ENCODE measurements at regions not wholly inside any gene's neighbourhood (a gene's known extent, or its start where the extent isn't known, plus 50 kb on each side); places are given as distances from the start of the nearest gene placed in this dataset.

GRCh38 chr10:78832281-78832680, 236.5 kb upstream of the ZMIZ1 start:
- no peak for DNase-seq

- DNase-seq, result no peak
These were observed 230.6 kb upstream of the ZMIZ1 start for GRCh38 chr10:78838141-78838657.

- no peak for DNase-seq
These were observed 225.3 kb upstream of the ZMIZ1 start for GRCh38 chr10:78843495-78843894.

- DNase-seq, result no peak
These were observed 223.7 kb upstream of the ZMIZ1 start for GRCh38 chr10:78844960-78845607.

DNA sequence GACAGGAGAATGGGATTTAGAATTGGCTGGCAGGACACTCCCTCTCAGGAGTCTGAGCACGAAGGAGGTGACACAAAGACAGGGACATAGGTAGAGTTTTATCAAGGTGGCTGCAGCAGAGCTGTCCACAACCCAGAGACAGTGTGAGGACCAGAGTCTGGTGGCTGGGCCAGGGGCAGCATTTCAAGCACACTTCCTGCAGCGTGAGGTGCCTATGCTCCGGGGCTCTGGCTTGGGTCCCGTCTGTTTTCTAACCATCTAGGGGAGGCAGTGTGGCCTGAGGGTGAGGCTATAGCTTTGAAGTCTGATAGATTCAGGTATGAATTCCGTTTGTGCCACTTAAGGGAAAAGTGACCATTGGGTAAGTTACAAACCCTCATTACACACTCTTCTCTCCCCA, 222.7 kb upstream of the ZMIZ1 start:
- no peak for DNase-seq

DNA sequence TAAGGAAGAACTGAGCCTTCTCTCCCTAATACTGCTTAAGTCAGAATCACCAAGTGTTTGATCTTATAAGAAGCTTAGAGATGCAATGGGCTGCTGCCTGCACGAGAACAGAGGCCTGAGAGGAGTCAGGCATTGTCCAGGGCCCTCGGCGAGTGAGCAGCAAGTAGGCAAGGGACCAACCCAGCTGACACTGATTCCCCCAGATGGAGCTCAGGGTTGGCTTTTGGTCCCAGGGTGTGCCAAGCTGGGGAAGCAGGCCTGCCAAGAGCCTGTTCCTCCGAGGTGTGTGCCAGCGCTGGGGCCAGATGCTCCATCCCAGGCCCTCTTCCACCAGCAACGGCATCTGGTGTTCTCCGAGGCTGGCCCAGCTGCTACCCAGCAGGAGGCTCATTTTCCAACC, 222.0 kb upstream of the ZMIZ1 start:
- no peak for DNase-seq

GRCh38 chr10:78847485-78847884, 221.3 kb upstream of the ZMIZ1 start:
- DNase-seq, result no peak

DNA sequence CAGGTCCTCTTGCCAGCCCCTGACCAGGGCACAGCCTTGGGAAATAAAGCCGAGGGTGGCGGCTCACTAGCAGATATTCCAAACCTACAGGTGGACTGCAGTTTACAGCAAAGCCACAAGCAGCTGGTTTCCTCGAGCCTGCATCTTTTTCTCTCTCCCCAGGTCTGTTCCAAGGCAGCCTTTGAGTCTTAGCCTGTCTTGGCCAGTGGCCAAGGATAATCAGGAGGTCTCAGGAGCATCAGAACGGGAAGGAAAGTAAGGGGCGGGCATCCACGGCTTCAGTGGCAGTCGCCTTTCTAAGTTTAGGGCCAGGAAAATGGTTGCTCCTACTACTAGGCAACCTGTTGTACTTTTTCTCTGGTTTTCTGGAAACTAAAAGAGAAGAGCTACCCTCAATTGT, 219.7 kb upstream of the ZMIZ1 start:
- no peak for DNase-seq

GRCh38 chr10:78849731-78850130, 219.0 kb upstream of the ZMIZ1 start:
- DNase-seq, result no peak

DNA sequence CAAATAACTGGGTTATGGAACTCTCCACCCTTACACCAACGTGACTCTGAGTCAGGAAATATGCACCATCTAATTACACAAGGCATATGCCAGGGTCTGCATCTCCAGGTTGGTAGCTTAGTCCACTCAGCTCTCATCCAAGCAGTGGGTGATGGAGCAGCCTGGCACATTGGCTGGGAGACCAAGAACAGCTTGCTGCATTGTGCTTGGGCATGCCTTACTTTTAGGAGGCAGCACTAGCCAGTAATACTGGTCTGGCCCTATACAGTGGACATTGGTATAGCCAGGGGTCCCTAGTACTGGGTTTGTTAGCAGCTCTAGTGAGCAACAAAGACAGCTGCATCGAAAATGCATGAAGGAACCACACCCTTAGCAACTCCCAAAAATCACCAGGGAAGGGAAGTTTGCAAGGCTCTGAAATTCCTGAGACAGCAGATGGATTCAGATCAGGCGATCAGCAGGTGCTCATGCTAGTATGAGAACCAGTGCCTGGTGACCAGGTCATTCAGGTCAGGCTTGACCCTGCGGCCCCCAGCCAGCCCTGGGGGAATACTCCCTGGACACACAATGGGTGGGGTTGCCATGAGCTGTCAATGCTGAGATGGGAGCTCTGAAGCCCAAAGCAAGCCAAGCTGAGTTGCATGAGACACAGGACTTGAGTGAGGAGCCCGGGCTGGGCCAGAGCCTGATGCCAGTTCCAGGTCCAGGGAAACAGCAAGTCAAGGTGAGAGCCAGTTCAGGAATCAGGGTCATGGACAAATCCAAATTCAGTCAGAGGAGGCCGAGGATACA, 217.9 kb upstream of the ZMIZ1 start:
- DNase-seq, result no peak

- no peak for DNase-seq
These were observed 217.1 kb upstream of the ZMIZ1 start for GRCh38 chr10:78851647-78852046.

DNA sequence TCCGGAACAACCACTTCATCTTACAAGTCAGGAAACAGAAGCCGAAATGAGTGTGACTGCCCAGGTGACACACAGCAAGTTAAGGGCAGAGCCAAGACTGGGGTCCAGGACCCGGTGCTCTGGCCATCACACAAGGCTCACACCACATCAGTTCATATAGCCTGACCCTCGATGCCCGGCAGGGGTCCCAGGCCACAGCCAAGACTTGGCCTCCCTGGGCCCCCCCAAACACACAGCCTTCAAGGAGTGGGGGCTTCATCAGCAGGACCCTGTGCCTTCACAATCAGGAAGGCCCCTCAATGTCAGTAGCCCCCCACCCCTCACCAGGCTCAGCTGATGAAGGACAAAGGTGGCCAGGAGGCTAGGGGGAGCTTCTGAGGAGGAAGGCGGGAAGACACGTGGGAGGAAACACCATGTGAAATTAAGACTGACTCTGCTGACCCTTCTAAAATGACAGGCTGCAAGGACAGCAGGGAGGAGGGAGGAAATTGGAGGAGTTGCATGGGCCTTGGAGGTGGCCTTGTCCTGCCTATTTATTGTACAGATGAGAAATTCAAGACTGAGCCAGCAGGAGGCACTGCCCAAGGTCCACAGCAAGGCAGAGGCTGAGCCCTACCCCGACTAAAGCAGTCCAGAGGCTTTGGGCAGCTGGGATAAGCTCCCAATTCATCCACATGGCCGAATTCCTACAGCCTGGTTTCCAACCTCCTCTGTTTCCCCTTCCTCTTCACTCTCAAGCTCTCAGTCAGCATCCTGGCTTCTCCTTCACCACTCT, 216.1 kb upstream of the ZMIZ1 start:
- DNase-seq, result no peak

DNA sequence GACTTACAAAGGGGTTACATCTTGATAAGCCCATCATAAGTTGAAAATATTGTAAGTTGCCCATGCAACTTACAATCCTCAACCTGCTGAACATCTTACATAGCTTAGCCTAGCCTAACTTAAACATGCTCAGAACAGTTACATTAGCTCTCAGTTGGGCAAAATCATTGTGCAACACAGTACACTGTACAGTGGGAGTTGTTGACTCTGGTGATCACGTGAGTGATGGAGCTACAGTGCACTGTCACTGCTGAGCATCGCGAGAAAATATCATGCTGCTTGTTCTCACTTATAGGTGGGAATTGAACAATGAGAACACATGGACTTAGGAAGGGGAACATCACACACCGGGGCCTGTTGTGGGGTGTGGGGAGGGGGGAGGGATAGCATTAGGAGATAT, 214.9 kb upstream of the ZMIZ1 start:
- no peak for DNase-seq

DNA sequence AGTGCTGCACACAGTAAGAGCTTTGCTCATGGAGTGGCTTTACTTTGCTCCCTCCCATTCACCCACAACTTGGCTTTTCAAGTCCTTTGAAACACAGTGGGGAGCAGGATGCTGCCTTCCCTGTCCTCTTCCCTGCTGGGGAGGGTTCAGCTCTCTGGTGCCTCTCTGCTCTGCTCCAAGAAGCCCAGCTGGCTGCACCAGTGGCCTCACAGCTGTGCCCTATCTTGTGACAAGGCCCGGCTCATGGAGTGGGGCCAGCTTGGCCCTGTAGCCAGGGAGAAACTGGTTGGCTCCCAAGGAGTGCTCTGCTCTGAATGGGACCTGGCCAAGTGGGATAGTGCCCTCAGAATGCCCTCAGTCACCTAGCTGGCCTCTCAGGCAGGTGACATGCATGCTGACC, 212.3 kb upstream of the ZMIZ1 start:
- DNase-seq, result no peak

- no peak for DNase-seq
These were observed 211.6 kb upstream of the ZMIZ1 start for GRCh38 chr10:78857193-78857592.

DNA sequence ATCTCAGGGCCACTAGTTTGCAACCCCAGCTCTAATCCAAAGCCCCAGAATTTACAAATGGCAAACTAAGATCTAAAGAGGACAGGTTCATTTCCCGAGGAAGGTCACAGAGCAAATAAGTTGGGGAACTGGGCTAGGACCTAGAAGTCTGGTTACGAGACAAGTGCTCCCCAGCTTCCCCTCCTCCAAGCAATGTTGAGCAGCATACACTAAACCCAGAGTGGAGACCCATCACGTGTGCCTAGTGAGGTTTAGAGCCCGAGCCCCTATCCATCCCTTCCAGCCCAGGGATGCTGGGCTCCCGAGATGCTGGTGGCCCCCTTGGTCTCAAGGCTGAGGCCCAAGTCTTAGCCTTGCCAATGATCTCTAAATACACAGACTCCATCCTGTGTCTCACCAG, 209.5 kb upstream of the ZMIZ1 start:
- no peak for DNase-seq

GRCh38 chr10:78859769-78860168, 209.0 kb upstream of the ZMIZ1 start:
- no peak for DNase-seq

DNA sequence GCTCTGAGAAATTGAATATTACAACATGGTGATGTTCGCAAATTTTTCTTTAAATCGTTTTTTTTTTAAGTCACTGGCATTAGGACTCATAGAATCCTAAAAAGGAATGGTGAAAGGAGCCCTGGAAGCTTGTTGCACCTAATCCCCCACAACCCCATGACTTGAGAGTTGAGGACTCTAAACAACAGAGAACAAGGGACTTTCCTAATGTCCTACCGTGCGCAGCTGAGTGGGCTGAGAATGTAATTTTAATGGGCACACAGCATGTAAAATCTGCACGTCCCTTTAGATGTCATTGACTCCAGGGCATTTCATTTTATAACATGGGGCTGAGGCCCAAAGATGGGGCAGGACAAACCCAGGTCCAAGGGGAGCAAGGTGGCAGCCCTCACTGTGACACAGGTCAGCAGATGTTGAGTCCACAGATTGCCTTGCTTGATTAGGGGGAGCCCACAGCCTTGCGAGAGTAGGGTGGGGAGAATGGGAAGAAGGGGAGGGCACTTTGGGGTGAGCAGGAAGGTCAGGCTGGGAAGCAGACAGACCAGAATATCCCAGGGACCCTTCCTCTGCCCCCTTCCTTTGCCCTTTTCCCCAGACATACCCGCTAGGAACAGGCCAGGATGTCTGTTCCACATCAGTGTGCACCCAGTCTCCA, 208.4 kb upstream of the ZMIZ1 start:
- DNase-seq, result no peak

GRCh38 chr10:78861529-78862327, 207.0 kb upstream of the ZMIZ1 start:
- DNase-seq, result no peak

- DNase-seq, result no peak
These were observed 206.5 kb upstream of the ZMIZ1 start for GRCh38 chr10:78862328-78862640.

- DNase-seq, result no peak
These were observed 205.4 kb upstream of the ZMIZ1 start for GRCh38 chr10:78863140-78863905.
